Uterus (tissue), 2 donors: ENCODE measurements at regions not wholly inside any gene's neighbourhood (a gene's known extent, or its start where the extent isn't known, plus 50 kb on each side); places are given as distances from the start of the nearest gene placed in this dataset.

Experiments
- POLR2A ChIP-seq, 2 donors: fragments of 450-650 bp; IDR thresholded peaks; one replicate each; pipeline ENCODE4 v1.6.1; 2016; ENCODE audit warnings: antibody characterized with exemption in 2 of 2, mild to moderate bottlenecking in 1 of 2, moderate library complexity in 1 of 2
- TF ChIP-seq, protein P1 (sequence below), 4 experiments: fragments of 200-600 bp in 2 of 4; fragments of 450-650 bp in 2 of 4; sonication (generic) in 2 of 4; IDR thresholded peaks; one replicate each; pipeline ENCODE4 v1.5.1; 2016 to 2019; ENCODE audit warnings: antibody characterized with exemption in 4 of 4, mild to moderate bottlenecking in 2 of 4, moderate library complexity in 1 of 4

DNA sequence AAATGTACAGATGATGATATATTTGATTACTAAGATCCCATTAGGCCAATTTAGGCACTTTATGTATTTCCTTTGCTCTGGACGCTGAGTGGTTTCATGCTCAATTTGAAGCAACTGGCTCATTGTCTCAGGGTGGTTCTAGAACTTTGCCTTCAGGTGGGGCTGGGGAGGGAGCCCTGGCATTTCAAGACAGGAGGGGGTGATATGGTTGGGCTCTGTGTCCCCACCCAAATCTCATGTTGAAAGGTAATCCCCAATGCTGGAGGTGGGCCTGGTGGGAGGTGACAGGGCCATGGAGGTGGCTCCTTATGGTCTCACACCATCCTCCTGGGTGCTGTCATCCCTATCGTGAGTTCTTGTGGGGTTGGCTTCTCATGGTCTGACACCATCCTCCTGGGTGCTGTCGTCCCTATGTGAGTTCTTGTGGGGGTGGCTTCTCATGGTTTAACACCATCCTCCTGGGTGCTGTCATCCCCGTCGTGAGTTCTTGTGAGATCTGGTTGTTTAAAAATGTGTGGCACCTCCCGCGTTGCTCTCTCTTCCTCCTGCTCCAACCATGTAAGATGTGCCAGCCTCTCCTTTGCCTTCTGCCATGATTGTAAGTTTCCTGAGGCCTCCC lies 151.5 kb upstream of the KLF6 start:
- TF ChIP-seq, protein P1, sequence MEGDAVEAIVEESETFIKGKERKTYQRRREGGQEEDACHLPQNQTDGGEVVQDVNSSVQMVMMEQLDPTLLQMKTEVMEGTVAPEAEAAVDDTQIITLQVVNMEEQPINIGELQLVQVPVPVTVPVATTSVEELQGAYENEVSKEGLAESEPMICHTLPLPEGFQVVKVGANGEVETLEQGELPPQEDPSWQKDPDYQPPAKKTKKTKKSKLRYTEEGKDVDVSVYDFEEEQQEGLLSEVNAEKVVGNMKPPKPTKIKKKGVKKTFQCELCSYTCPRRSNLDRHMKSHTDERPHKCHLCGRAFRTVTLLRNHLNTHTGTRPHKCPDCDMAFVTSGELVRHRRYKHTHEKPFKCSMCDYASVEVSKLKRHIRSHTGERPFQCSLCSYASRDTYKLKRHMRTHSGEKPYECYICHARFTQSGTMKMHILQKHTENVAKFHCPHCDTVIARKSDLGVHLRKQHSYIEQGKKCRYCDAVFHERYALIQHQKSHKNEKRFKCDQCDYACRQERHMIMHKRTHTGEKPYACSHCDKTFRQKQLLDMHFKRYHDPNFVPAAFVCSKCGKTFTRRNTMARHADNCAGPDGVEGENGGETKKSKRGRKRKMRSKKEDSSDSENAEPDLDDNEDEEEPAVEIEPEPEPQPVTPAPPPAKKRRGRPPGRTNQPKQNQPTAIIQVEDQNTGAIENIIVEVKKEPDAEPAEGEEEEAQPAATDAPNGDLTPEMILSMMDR (IDR thresholded peaks at IDR 0.05), result no peak
- no peak for TF ChIP-seq POLR2A (IDR thresholded peaks at IDR 0.05)
